DMS53 (cell line): ENCODE measurements at regions not wholly inside any gene's neighbourhood (a gene's known extent, or its start where the extent isn't known, plus 50 kb on each side); places are given as distances from the start of the nearest gene placed in this dataset.
"Not testable (repeated sequence)": the region's sequence is repeated elsewhere in the genome, so short reads cannot be mapped to it uniquely, and the experiment has no call there.

Experiments used
- DNase-seq: peaks from one replicate; lab custom pipeline; 2025; lab: John Stamatoyannopoulos, UW

DNA sequence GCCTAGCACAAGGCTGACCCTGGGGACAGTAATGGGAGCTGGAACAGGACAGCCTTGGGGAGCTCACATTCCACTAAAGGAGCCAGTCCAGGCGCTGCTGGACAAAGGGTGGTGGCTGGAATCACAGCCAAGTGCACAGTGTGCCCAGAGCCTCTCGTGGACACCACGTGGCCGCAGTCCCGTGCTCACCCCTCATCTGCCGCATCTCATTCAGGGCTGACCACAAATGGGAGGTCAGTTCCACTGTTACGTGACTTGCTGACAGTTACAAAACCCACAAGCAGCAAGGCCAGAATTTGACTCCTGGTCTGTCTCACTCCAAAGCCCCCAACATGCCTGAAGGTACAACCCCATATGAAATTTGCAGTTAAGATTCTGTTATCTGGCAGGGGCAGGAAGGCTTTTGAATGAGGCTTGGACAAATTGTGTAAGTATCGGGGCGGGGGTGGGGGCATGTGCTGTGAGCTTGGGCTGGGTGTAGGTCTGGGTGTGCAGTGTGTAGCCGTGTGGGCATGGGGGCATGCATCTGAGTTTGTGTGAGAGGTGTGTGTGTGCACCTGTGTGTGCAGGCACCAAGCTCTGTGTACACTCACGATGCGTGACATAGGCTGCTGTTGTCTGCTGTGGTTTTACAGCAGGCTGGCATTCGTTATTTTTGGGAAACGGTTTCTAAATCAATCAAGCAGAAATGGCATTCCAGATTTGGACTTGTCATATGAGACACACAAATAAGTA is 301.7 kb downstream of the BRD1 start:
- DNase-seq: no peak

DNA sequence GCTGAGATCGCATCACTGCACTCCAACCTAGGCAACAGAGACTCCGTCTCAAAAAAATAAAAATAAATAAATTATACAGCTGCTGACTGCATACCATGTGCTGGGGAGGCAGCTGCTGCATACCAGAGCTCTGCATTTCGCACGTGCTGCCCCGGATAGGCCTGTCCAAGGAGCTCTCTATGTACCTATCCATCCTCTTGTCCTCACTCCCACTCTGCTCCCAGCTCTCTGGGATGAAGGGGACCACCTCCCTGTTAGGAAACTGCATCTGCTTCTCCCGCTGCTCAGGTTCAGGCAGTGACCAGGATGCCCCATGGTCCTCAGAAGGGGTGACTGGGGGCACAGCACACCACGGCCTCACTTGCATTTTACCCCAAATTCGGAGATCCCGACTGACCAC is 302.3 kb downstream of the BRD1 start:
- DNase-seq: no peak

DNA sequence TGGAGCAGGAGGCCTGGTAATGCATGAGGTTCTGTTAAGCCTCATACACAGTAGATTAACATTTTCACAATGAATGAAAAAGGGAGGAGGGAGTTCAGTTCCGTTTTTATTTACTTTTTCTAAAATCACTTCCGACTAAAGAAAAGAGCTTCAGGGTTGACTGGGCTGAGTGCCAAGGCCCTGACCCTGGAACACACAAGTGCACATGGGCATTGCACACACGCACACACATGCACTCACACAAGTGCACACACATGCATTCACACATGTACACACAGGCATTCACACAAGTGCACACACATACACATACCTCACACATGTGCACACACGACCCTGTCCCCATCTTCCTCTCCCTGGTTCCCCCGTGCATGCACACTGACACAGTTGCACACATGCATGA is 303.3 kb downstream of the BRD1 start:
- DNase-seq: no peak

DNA sequence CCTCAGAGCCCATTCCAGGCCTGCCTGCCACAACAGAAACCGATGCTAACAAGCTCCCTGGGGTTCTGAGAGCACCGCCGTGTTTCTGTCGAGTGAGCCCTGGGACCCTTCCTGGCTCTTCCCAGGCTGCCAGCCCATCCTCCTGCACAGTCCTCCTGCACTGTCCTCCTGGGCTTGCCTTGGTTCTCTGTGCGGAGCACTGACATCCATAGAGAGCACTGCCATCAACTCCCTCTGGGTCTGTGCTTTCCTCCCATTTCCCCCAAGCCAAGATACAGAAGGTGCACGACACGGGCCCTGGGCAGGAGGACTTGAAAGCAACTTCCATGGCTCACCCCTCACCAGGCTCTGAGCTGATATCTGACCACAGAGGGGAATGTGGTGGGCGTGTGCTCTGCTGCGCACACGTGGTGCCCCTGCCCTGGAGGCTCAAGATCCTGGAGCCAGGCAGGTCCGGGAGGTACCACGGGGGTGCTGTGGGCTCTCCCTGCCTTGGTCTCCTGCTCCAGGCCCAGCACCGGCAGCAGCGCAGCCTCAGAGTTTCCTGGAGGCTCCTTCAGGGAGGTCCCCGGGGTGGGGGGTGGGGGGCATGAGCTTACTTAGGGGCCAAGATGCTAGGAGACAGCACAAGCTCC is 304.2 kb downstream of the BRD1 start:
- no peak for DNase-seq

DNA sequence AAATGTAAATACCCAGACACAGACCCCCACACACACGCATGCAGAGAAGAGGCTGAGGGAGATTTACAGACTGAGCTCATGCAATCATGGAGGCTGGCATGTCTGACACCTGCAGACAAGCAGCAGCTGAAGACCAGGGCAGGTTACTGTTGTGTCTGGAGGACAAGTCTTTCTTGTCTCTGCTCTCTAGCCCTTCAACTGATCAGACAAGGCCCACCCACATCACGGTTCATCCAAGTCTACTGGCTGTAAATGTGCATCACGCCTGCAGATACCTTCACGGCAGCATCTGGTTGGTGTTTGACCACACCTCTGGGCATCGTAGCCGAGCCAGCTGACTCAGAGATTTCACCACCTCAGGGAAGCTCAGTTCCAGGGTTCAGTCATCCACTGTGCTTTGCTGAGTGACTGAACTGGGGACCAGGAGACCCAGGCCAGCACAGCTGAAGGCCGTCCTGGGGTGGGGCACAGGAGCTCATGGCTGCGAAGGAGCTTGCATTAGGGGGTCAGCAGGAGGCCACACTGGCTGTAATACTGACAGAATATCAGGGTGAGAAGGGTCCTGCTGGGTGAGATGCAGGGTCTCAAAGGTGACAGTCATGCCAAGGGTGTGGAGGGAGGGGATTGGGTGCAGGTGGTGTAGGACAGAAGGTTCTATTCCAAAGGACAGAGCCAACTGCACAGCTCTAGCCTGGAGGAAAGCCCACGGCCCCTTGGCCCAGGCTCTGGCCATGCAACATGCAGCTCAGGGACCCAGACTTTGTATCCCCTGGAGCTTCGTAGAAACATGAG is 304.9 kb downstream of the BRD1 start:
- DNase-seq: no peak

DNA sequence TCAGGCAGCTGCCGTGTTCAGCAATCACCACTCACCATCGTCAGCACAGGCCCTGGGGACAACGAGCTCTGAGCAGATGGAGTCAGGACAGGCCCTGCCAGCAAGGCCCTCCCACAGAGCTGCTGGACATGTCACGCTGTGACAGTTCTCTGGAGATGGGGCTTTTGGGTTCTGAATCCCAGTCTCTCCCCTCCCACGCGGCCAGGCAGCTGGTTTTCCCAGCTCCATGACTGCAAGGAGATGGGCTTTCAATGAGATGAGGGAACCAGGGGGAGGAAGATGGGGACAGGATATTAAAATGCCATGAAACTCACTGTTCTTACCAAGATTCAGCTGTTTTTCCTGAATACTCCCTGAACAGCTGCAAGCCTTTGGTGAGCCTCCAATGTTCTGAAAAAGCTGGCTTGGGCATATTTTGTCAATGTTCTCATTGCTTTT is 305.9 kb downstream of the BRD1 start:
- DNase-seq: no peak

DNA sequence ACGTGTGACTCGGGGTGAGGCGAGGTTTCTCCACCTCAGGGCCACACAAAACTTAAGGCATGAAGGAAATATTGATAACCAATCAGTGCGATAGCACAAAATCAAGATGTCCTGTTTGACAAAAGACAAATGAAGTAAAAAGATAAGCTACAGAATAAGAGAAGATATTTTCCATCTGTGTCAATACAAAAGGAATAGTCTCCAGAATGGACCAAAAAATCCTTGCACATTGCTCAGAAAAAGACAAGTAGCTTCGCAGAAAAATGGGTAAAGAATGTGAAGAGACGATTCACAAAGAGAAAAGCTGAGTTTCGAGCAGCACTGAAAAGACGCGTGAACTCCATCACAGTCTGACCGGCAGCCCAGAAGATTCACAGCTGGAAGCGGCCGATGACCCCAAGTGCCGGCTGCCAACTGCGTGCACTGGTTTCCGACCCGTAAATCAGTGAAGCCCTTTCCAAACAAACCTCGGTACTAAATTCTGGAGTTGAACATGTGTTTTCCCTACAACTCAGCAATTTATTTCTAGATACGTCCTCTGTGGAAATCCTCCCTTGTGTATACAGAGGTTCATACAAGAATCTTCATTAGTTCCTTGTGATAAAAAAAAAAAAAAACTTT is 308.4 kb downstream of the BRD1 start:
- no peak for DNase-seq

DNA sequence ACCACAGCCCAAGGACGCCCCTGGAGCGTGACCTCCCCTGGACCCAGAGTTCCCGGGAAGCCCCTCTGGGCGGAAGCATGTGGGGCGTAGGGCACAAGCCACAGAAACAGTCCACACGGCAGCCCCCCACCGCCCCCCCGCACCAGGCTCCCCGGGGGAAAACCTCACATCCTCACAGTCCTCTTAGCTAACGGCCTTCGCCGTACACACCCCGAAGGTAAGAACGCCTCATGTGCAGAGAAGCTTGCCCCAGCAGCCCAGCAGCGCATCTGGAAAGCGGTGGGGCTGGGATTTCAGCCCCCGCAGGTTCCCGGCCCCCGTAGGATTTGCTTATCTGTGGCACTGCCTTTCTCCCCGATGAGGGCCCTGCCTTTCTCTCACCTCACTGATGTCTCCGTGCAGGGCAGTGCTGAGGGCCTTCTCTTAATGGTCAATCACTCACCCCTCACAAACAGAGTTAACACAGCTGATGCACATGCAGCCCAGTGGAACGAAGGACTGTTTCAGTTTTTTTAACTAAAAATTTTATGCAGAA is 309.2 kb downstream of the BRD1 start:
- no peak for DNase-seq

DNA sequence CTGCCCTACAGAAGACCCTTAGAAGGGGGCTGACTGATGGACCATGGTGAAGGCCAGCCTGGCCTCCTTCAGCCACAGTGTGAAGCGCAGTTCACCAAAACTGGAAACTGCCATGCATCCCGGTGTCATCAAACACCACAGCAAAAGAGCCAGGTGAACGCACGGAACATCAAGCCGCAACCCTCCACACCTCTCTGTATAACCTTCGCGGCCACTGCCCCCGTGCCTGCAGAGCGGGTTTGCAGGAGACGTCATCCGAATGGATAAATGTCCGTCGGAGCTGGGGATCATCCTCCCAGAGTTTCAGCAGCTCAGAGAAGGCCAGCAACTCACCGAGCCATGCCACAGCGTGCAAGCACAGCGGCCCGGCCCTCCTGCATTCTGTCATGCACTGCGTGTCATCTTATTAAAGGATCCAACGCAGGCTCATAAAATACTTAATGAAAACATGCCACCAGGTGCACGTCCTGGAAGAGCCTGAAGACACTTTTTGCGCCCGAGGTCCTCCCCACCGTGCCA is 309.9 kb downstream of the BRD1 start:
- no peak for DNase-seq

DNA sequence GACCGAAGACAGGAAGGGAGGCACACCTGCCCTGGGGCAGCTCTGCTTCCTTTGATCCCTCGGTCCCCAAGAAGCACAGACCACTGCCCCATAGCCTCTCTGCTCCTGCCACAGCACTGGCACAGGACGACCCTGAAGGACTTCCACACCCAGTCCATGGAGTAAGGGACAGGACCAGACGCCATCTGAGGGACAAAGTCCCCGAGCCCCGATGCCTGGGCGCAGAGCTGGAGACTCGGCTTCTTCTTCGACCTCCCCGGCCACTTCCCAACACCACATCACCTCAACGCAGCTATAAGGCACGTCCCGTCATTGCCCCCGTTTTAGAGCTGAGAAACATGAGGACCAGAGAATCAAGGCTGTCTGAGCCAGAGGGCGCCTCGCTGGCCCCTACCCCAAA is 310.5 kb downstream of the BRD1 start:
- no peak for DNase-seq

DNA sequence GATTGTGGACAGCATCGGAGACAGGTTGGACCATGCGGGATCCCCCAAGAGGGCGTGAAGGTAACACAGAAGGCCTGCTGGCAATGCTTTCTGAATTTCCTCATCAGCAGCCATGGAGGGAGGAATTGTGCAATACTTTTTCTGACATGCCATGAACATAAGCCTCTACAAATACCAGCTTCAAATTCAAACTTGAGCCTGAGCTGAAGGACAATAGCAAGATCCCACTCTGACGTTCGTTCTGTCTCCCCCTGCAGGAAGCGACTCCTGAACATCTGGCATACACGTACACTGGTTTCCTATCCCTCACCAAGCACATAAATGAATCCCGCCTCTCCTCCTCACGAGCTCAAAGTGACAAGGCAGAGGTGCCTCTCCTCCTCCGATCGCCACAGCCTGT is 312.2 kb downstream of the BRD1 start:
- DNase-seq: no peak

DNA sequence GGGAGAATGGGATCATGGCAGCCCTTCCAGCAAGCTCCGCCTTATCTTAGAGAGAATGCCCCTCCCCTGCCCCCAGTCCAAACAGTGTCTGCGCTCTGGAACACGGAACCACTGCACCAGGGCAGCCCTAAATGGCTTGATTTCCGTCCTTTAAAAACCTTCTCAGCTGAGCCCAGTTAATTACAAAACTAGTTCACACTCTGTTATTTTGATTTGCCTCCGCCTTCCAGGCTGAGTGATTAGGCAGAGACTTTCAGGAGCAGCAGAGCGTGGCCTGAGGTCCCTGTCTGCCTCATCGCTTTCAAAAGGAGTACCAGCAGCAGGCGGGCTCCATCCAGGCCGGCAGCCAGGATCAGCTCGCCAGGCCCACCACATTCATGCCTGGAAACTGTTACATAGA is 313.0 kb downstream of the BRD1 start:
- no peak for DNase-seq

DNA sequence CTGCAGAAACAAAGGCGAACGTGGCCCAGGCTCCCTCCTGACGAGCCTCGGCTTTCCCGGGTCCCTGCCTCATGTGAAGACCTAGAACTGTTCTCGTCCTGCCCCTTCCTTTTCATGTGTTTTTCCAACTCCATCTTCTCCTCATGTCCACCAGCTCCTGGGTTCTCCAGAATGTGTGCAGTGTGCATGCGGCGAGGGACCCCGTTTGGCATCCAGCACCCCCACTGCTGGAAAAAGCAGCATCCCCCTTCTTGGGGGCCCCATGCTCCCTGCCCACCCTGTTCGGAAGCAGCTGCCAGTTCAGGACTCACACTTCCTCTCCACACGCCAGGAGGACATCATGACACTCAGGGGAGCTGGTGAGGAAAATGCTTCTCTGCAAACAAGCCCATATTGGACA is 313.5 kb downstream of the BRD1 start:
- no peak for DNase-seq

DNA sequence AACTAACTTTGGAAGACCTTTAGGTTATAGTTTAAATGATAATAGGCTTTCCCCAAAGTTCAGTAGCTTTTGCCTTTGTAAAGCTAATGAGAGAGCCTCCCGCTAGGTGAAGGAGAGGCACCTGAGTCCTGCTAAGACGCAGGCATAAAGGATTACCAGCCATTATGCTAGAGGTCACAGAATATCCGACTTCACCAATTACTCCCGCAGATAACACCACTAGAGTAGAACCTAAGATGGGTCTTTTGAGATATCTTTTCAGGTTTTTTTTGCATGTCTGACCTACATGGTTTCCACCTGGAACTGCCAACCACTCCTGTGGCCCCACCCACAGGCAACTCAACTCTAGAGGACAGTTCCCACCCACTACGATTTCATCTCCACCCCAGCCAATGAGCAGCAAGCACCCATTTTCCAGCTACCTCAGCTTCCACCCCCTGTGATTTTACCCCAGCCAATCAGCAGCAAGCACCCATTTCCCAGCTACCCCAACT is 314.3 kb downstream of the BRD1 start:
- no peak for DNase-seq

DNA sequence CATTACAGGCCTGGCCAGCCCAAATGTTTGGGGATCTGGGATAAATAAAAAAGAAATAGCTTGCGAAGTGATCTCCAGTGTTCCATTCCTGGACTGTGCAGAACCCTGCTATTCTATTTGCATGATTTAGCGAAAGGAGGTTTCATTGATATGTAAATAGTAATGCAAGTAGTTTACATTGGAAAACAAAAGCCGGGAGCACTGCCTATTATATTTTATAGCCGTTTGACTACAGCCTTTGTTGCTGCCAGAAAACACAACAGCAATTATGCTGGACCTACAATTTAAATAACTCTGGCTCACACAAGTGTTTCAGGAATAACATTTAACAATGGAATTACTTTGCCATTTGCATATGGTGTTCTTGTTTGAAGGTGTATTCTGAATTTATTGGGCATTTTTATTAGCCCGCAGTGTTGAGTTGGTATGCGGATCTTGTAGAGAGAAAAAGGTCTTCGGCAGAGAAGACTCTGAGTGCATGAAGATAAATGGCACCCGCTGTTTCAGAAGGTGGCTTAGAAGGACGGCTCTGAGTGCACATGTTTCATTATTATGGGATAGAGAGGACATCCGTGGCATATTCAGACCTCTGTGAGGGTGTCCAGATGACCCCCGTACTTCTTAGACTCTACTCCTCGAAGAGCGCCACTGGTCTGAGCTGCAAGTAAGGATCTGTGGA is 315.0 kb downstream of the BRD1 start:
- no peak for DNase-seq

DNA sequence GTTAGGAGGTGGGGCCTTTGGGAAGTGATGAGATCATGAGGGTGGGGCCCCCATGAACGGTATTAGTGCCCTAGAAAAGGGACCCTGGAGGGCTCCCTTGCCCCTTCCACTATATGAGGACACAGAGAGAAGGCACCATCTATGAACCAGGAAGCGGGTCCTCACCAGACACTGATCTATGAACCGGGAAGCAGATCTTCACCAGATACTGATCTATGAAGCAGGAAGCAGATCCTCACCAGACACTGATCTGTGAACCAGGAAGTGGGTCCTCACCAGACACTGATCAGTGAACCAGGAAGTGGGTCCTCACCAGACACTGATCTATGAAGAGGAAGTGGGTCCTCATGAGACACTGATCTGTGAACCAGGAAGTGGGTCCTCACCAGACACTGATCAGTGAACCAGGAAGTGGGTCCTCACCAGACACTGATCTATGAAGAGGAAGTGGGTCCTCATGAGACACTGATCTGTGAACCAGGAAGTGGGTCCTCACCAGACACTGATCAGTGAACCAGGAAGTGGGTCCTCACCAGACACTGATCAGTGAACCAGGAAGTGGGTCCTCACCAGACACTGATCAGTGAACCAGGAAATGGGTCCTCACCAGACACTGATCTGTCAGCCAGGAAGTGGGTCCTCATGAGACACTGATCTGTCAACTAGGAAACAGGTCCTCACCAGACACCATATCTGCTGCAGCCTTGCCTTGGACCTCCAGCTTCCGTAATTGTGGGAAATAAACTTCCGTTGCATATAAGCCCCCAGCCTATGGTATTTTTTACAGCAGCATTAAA is 316.1 kb downstream of the BRD1 start:
- DNase-seq: not testable (repeated sequence)

DNA sequence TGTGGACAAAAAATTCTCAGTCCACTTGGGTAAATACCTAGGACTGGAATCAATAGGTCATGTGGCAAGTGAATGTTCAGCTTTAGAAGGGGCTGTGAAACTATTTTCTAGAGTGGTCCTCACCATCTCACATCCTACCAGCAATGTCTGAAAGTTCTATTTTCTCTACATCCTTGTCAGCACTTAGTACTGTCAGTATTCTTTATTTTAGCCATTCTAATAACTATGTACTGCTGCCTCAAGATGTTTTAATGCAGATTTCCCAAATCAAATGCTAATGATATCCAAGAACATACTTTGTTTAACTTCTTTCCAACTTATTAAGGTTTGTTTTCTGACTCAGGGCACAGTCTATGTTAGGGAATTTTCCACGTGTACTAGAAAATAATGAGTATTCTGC is 317.0 kb downstream of the BRD1 start:
- no peak for DNase-seq

DNA sequence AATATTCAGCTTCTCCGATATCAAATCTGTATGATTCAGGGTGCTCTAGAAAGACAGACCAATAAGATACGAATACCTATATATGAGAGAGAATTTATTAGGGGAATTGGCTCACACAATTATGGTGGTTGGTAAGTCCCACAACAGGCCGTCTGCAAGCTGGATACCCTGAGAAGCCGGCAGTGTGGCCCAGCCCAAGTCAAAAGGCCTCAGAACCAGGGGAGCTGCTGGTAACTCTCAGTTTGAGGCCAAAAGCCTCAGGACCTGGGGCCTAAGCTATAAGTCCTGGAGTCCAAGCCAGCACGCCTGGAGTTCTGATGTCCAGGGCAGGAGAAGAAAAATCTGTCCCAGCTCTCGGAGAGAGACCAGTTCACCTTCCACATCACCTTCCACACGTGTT is 318.7 kb downstream of the BRD1 start:
- DNase-seq: no peak

DNA sequence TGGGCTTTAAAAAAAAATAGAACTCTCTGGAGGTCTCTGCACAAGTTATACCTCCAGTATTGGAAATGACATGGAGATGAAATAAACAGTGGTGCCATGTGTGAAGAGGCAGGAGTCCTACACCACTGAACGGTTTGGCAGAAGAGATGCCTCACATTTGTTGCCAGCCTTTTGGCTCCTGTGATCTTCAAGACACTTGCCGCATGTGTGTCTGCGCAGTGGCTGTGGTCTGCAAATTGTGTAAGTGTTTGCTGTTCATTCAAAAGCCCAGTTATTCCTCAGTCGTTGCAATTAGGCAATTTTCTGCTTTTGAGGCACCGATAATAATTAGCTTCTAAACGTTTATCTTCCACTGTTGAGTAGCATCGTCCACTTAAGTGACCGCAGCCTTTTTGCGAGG is 319.1 kb downstream of the BRD1 start:
- DNase-seq: no peak

DNA sequence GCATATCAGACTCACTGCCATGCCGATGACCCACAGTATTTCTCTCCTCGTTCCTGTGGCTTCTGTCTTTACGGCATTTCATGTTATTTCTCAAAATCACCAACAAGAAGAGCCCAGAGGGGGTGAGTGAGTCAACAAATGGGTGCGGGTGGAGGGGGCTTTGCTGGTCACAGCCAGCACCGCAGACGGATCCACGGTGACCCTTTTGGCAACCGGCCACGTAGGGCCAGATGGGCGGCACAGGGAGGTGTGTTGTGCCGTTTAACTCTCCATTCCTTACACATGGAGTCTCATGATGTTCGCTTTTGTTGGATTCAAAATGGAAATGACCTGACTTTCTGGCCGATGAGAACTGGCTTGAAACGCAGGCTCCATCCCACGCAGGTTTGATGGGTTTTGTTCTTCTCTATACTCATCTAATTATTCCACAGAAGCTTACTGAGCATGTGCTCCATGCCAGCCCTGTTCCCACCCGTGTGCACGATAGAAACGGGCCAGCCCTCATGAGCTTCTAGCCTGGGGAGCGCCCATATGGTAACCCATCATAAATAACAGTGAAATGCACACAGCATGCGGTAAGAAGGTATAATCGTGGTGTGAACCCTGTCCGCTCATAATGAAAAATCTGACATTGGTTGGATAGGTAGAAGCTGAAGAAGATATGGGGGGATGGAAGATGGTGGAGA is 319.9 kb downstream of the BRD1 start:
- DNase-seq: no peak
